ENCODE measurements at regions not wholly inside any gene's neighbourhood (a gene's known extent, or its start where the extent isn't known, plus 50 kb on each side); places are given as distances from the start of the nearest gene placed in this dataset.

DNA sequence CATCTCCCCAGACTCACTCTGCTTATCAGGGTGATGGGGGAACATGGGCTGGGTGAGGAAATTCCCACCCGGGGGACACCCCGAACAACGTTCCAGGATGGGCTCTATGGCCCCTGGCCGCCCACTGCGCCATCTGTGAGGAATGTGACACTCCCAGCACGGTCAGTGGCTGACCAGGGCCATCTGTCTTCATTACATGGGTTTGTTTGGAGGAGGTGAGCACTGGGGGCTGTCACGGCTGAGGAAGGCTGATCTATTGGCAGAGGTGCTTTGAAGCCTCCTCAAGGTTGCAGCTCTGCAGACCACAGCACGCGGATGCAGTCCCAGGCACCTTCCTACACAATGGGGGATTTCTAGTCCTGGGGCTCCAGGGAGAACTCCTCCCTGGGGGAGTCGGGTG, 214.1 kb upstream of the FOXF1 start:
- Histone ChIP-seq H3K9me3 (no peaks in the 10 kb centered on the region), H3K36me3 (no peaks in the 10 kb centered on the region), H3K4me3 (no peak overlapping the region), H3K27ac (no peak overlapping the region), H3K4me1 (peaks cover 11% of the 10 kb centered on the region), H3K27me3 (peaks cover 98% of the 10 kb centered on the region)
- 23% methylated on average over 10 of the region's 10 CpGs for WGBS
- no peak for TF ChIP-seq POLR2AphosphoS5 (IDR thresholded peaks at IDR 0.05)
- DNase-seq (ENCODE audit: low spot score in 2 of 2), result peak in 1 of 2 donors; percentile 32

DNA sequence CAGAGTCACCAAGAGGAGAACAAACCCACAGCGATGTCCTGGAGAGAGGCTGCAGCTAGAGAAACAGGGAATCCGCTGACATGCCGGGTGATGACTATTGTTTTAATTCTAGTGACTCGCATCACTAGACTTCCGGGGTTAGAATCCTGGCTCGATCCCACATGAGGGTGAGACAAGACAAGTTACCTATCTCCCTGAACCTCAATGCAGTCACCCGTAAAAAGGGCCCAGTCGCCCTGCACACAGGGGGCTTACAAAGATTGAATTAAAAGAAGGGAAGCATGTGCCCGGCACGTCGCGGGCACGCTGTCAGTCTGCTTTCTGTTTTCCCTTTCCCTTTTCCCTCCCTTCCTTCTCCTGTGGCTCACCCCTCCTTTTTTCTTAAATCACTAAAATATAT, 212.9 kb upstream of the FOXF1 start:
- H3K36me3 ChIP-seq, result no peaks in the 10 kb centered on the region
- peaks cover 95% of the 10 kb centered on the region for H3K27me3 ChIP-seq
- DNase-seq (ENCODE audit: low spot score in 2 of 2), result peak in 1 of 2 donors; percentile 52
- no peaks in the 10 kb centered on the region for H3K9me3 ChIP-seq
- peaks cover 11% of the 10 kb centered on the region for H3K4me1 ChIP-seq
- no peak for TF ChIP-seq POLR2AphosphoS5 (IDR thresholded peaks at IDR 0.05)
- no peak for TF ChIP-seq EP300 (IDR thresholded peaks at IDR 0.05)
- no peak for TF ChIP-seq POLR2A (IDR thresholded peaks at IDR 0.05)
- TF ChIP-seq, protein P1, sequence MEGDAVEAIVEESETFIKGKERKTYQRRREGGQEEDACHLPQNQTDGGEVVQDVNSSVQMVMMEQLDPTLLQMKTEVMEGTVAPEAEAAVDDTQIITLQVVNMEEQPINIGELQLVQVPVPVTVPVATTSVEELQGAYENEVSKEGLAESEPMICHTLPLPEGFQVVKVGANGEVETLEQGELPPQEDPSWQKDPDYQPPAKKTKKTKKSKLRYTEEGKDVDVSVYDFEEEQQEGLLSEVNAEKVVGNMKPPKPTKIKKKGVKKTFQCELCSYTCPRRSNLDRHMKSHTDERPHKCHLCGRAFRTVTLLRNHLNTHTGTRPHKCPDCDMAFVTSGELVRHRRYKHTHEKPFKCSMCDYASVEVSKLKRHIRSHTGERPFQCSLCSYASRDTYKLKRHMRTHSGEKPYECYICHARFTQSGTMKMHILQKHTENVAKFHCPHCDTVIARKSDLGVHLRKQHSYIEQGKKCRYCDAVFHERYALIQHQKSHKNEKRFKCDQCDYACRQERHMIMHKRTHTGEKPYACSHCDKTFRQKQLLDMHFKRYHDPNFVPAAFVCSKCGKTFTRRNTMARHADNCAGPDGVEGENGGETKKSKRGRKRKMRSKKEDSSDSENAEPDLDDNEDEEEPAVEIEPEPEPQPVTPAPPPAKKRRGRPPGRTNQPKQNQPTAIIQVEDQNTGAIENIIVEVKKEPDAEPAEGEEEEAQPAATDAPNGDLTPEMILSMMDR (IDR thresholded peaks at IDR 0.05), result no peak
- WGBS, result 60% methylated on average over 13 of the region's 13 CpGs
- H3K4me3 ChIP-seq, result no peak overlapping the region
- H3K27ac ChIP-seq, result no peak overlapping the region

DNA sequence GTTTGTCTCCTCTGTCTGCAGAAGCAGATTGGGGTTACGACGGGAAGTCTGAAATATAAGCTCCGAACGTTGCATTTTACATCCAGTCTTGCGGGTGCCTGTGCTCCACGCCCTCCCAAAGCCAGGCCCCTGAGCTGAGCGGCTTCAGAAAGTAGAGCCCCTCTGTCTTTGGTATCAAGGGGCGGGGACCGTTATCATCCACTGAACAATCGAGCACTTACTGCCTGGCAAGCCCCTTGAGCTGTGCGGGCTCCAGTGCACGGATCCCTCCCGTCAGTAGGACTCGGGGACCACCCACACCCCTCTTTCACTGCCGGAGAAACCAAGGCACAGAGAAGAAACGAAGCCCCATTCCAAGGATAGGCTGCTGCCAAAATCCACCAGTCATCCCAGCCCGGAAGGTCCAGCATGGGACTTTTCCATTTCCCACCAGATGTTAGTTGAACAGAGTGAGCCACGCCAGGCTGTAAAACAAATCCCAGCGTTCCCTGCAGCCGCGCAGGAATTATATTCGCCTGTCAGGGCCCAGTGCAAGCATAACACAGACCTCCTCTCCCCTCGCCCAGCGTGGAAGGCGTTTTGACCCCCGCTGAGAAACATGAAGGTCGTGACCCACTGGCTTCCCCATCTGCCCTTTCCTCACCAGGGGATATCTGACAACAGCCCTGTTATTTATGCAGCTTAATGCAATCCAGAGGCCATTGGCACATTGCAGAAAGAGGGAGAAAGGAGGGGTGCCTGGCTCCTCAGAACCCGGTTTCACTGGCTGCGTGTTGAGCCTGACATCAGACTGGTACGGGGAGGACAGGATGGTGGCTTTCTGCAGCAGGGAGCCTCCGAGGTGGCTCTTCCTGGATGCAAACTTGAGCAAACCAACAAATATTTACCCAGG, 212.2 kb upstream of the FOXF1 start:
- DNase-seq (ENCODE audit: low spot score in 2 of 2), result peak in 1 of 2 donors; percentile 62
- 30% methylated on average over 27 of the region's 31 CpGs for WGBS

DNA sequence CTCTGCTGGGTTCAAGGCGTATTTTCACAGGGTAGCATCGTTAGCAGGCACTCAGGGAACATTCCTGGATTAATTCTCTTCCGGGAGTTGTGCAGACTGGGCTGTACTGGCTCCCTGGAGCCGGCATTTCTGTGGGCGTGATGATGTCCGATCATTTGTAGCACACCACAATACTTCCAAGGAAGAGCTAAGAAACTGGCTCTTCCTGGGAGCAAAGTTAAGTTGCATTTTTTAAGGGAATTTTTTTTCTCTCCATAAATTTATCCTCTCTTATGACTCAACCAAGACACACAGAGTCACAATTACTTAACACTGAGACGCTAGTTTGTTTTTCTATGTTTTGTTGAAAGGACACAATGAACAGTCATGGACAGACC, 211.6 kb upstream of the FOXF1 start:
- no peak for TF ChIP-seq POLR2A (IDR thresholded peaks at IDR 0.05)
- TF ChIP-seq, protein P1 (IDR thresholded peaks at IDR 0.05), result no peak
- no peak for TF ChIP-seq POLR2AphosphoS5 (IDR thresholded peaks at IDR 0.05)
- no peak for TF ChIP-seq EP300 (IDR thresholded peaks at IDR 0.05)
- Histone ChIP-seq H3K4me3 (no peak overlapping the region), H3K27me3 (peaks cover 94% of the 10 kb centered on the region), H3K4me1 (peaks cover 11% of the 10 kb centered on the region), H3K27ac (no peak overlapping the region), H3K36me3 (no peaks in the 10 kb centered on the region), H3K9me3 (no peaks in the 10 kb centered on the region)
- DNase-seq (ENCODE audit: low spot score in 2 of 2), result no peak
- 48% methylated on average over 7 of the region's 7 CpGs for WGBS

More for the DNA sequence above, 212.2 kb upstream of the FOXF1 start:
- H3K27me3 ChIP-seq, result peaks cover 94% of the 10 kb centered on the region
- H3K4me1 ChIP-seq, result peaks cover 11% of the 10 kb centered on the region
- H3K36me3 ChIP-seq, result no peaks in the 10 kb centered on the region
- no peak overlapping the region for H3K27ac ChIP-seq
- no peak overlapping the region for H3K4me3 ChIP-seq
- H3K9me3 ChIP-seq, result no peaks in the 10 kb centered on the region
- no peak for TF ChIP-seq POLR2A (IDR thresholded peaks at IDR 0.05)
- no peak for TF ChIP-seq POLR2AphosphoS5 (IDR thresholded peaks at IDR 0.05)
- TF ChIP-seq EP300 (IDR thresholded peaks at IDR 0.05), result no peak
- TF ChIP-seq, protein P1 (IDR thresholded peaks at IDR 0.05), result no peak

DNA sequence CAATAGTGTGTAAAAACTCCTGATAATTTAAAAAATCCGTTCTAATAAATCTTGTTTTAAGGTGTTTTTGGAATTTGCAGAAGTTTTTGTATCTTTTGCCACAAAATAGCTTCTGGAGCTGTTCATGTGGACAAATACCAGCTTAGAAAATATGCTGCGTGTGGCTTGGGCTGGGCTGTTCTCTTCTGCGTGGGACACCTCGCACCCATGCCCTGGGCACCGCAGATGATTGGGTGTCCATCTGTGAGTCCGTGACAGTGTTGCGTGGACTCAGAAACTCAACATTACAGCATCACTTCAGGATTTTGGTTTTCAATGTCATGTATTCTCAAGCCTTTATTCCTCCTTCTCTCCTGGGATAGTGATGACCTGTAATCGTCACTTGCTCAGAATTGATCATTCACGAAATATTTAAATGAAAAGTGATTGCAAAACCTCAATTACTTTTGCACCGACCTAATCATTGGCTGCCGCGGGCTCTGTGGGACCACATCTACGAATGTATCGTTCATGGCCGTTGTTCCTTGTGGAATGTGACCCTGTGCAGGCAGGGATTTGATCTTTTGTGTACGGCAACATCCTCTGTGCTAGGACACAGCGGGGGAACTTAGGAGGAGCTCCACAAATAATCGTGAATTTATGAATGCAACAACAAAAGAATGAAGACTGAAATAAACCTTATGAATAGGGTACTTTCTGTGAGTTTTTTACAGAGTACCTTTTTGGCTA, 210.3 kb upstream of the FOXF1 start:
- peak in 1 of 2 donors; percentile 24 for DNase-seq (ENCODE audit: low spot score in 2 of 2)
- no peaks in the 10 kb centered on the region for H3K9me3 ChIP-seq
- H3K4me3 ChIP-seq, result no peak overlapping the region
- H3K36me3 ChIP-seq, result no peaks in the 10 kb centered on the region
- TF ChIP-seq POLR2AphosphoS5 (IDR thresholded peaks at IDR 0.05), result no peak
- no peak for TF ChIP-seq EP300 (IDR thresholded peaks at IDR 0.05)
- TF ChIP-seq, protein P1 (IDR thresholded peaks at IDR 0.05), result no peak
- TF ChIP-seq POLR2A (IDR thresholded peaks at IDR 0.05), result no peak
- peaks cover 11% of the 10 kb centered on the region for H3K4me1 ChIP-seq
- peaks cover 91% of the 10 kb centered on the region for H3K27me3 ChIP-seq
- 80% methylated on average over 18 of the region's 18 CpGs for WGBS
- no peak overlapping the region for H3K27ac ChIP-seq
